IMR-90 (cell line): ENCODE measurements at regions not wholly inside any gene's neighbourhood (a gene's known extent, or its start where the extent isn't known, plus 50 kb on each side); places are given as distances from the start of the nearest gene placed in this dataset.

ENCODE experiments used
- BHLHE40 ChIP-seq: fragments of 150-350 bp; IDR thresholded peaks from 2 replicates; pipeline ENCODE4 v1.6.1; 2016; ENCODE audit warnings: mild to moderate bottlenecking, low read depth, low read length
- CEBPB ChIP-seq: IDR thresholded peaks from 2 replicates; pipeline ENCODE4 v1.6.1; 2012; ENCODE audit warnings: low read depth, low read length, improper control_type of control experiment
- CTCF ChIP-seq: conservative IDR thresholded peaks from 2 replicates; pipeline ENCODE4 v1.5.1; 2012; ENCODE audit warnings: mild to moderate bottlenecking, low read depth, low read length, improper control_type of control experiment
- NFE2L2 ChIP-seq: fragments of 150-350 bp; IDR thresholded peaks from 2 replicates; pipeline ENCODE4 v1.6.1; 2016; ENCODE audit warnings: low read depth, mild to moderate bottlenecking, low read length
- POLR2A ChIP-seq: IDR thresholded peaks from 2 replicates; pipeline ENCODE4 v1.6.1; 2012; ENCODE audit warnings: mild to moderate bottlenecking, low read depth, low read length
- SMC3 ChIP-seq: fragments of 150-350 bp; IDR thresholded peaks from 2 replicates; pipeline ENCODE4 v1.6.1; 2016; ENCODE audit warnings: low read depth, mild to moderate bottlenecking, antibody characterized with exemption, low read length, moderate library complexity

DNA sequence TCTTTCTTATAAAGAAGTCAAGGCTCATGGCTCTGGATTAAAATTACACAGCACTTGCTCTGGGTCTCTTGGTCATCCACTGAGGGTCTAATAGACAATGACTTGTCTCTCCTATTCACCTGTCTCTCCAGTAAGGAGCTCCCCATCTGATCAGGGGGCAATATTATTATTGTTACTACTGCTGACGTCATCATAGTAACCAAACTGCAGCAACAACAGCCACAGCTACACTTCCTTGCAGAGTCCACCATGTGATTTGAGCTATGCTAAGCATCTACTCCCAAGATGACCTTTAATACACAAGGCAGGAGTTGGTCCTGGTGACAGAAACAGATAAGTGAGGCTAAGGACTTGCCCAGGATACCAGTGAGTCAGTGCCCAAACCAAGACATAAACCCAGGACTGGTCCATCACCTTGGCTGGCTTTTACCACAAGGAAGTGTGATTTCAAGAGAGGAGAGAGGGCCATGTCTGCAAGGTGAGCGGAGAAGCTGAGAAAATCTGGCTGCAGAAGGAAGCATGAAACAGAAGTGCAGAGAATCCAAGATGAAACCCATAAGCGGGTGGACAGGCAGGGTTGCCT, 602.5 kb downstream of the PTPRU start:
- TF ChIP-seq SMC3 (no peak), NFE2L2 (no peak), BHLHE40 (no peak), CTCF (no peak), CEBPB (no peak), POLR2A (no peak)
